Effector CD4-positive, alpha-beta T cell (primary cell): ENCODE measurements at regions not wholly inside any gene's neighbourhood (a gene's known extent, or its start where the extent isn't known, plus 50 kb on each side); places are given as distances from the start of the nearest gene placed in this dataset.

ENCODE experiments used
- DNase-seq: peaks from one replicate; pipeline ENCODE4 v3.0.0-alpha.2; 2020

DNA sequence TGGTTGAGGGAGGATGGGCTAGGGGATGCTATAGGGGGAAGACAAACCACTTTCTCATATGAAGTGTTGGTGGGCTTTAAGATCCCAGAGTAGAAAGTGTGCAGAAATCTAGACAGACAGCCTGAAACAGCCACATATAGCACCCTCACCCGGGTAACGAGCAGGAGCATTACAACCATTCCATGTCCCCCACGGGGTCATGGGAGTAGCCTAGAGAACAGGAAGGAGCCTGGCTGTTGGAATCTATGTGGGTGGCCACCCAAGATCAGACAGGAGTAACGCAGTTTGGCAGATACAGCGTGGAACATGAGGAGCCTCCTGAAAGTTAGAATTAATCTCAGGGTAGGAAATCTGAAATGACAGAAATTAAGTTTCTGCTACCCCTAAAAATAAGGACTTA, 146.1 kb upstream of the RAI14 start:
- no peak for DNase-seq

DNA sequence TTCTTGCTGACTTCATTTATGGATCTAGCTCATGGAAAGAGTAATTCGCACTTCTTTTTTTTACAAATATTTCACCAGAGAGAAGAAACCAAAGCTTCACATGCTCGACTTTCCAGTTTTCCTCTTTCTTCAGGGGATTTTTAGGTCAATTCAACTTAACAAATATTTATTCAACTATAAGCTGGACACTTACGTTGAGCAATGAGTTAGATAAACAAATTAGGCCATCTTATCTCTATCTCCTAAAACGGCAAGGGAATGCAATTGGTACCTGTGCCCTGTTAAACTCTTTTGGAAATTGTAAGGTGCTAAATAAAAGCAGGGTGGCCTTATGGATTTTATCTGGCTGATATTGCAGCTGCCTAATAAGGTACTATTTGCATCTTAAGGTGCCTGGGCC, 145.1 kb upstream of the RAI14 start:
- no peak for DNase-seq

DNA sequence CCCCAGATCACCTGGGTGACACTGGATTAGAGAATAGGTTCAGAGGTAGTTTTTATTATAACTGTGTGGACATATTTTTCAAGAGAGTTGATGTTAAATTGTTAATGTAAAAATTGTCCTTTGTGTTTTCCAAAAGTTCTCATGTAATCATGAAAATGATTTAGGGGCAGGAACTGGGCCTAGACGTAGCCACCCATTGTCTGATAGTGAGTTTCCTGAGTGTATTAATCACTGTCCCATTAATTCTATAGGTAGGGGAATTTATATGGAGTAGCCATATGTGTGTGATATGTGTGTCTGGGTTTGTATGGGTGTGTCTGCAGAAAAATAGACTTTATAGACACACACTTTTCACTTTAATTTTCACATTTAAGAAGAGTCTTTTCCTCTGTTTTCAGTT, 144.6 kb upstream of the RAI14 start:
- DNase-seq, result no peak

DNA sequence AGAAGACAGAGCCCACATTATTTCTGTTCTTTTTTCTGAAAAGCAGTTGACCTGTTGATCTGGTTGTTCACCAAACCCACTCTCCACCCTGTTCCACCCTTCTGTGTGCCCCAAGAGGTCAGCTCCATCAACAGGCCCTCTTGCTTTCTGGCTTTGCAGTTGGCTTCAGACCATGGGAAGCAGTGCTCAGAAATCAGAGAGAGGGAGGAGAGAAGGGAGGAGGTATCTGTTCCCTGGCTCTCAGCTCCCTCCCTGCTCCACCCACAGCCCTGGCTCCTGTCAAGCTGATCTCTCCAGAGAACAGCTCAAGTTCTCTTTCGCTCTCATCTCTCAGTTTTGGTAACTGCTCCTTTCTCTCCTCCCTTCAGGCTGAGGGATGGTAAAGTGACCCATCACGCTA, 144.2 kb upstream of the RAI14 start:
- no peak for DNase-seq

DNA sequence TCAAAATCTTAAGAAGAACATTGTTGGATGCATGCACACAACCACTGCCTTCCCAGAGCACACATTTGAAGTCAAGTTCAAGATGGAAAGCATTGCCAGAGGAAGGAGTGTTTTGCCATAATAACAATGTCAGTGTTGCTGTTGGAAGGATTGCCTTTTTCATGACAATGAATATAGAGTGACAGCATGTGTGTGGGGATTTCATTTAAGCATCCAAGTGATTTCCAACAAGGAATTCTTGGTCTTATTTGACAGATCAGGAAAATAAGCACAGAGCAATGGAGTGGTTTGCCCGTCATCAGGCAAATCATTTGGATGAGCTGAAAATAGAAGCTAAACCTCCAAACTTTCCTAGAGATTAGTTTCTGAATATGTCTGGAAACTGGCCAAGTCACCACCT, 140.0 kb upstream of the RAI14 start:
- DNase-seq, result no peak

DNA sequence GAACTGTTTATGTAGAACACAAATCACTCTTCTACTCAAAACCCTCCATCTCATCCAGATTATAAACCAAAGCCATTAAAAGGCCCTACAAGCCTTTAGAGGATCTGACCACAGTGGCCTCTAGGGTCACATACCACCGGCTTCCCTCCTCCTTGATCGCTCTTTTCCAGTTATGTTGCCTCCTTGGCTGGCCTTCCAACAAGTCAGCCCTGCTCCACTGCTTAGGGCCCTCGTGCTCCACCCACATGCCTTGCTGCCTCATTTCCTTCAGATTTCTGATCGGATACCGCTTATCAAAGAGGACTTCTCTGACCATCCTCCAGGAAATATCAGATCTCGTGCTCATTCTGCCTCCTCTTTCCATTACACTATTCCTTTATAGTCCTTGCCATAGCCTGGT, 139.4 kb upstream of the RAI14 start:
- DNase-seq, result no peak

DNA sequence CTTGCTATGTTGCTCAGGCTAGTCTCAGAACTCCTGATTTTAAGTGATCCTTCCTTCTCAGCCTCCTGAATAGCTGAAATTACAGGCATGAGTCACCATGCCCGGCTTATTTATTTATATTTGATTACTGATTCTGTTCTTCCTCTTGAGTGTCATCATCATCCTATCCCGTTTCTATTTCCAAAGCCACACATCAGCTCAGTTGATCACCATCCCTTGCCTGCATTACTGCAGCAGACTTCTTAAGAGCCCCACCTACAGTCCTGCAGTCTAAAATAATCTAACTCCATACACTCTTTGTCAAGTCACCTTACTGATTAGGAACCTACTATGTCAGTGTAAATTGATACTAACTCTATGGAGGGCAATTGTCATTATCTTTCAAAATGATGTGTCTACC, 138.9 kb upstream of the RAI14 start:
- DNase-seq, result no peak

DNA sequence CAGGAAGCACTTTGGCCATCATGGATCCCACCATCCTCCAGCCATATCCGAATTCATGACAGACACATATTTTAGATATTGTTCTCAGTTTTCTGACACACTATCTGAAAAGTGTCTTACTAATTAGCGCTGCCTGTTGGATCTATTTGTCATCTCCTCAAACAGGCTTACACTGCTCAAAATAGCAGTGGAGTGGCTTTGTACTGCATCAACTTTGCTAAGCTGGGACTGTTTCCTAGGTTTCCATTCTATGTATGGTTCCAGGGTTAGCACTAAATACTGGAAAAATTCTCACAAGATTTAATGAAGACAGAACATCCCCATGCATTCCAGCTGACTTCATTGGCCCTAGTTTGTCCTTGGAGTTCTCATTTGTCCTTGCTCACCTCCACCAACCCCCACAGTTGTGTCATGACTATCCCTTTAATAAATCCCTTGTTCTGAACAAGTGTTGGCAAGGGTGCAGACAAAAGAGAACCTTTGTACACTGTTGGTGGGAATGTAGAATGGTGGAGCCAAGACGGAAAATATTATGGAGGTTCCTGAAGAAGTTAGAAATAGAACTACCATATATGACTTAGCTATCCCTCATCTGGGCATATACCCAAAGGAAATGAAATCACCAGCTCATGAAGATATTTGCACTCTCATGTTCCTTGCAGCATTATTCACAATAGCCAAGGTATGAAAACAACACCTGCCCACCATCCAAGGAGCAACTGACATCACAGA, 136.5 kb upstream of the RAI14 start:
- no peak for DNase-seq

DNA sequence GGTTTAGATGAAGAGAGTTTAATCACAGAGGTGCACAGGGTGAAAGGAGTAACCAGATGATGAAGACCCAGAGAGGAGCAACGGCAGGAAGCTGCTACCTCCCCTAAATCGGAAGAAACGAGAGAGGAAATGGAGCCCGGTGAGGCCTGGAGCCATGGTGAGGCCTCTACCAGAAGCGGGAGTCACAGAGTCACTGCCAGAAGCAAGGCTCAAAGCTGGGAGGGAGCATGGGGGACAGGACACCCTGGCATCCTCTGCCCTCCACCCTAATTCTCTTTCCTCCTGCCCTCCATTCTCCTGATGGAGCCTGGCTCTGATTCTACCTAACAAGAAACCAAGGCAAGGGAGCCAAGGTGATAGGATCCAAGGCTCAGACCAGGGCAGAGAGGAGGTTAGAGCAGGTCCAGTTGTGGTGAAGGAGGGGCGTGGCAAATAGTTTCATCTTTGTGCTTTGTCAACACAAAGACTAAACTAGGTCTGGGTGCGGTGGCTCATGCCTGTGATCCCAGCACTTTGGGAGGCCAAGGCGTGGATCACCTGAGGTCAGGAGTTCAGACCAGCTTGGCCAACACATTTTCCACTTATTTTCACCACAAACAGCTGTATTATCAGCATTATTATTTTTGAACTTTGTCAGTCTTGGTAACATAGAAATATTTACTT, 134.4 kb upstream of the RAI14 start:
- DNase-seq, result no peak

DNA sequence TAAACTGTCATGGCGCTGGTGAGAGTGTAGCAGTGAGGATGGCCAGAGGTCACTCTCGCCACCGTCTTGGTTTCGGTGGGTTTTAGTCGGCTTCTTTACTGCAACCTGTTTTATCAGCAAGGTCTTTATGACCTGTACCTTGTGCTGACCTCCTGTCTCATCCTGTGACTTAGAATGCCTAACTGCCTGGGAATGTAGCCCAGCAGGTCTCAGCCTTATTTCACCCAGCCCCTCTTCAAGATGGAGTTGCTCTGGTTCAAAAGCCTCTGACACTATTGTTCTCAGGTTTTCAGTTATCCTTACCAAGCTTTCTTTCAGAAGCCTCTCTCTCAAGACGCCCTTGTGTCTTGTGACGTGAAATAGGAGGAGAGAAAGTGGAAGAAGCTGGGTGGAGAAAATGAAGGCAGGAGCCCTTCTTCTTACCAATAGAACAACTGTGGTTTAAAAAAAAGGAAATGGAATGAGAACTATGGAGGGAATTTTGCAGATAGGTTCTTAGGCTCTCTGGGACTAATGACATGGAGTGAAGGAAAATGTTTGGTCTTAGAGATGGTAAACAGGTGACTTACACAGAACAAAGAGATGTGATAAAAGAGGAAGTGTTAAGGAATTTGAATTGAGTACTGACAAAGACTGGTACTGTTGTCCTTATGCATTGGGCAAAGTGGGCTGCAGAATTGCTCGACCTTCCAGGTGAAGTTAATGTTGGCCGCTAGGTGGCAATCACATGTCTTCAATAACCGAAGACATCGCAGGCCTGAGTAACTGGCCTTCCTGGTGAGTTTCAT, 133.3 kb upstream of the RAI14 start:
- DNase-seq, result peak; percentile 34

DNA sequence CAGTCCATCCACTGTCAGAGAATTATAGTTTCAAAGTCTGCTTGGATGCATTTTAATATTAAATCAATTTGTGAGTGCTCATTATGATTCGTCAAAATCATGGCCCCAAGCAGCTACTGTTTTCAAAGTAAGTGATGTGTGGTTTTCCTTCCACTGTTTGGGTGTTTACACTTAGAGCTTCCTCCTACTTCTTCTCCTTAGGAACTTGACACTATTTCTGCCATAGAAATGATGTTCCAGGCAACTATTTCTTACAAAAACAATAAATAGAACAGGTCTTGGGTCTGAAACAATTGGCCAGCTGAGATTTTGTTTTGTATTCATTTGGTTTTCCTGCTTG, 132.8 kb upstream of the RAI14 start:
- no peak for DNase-seq

DNA sequence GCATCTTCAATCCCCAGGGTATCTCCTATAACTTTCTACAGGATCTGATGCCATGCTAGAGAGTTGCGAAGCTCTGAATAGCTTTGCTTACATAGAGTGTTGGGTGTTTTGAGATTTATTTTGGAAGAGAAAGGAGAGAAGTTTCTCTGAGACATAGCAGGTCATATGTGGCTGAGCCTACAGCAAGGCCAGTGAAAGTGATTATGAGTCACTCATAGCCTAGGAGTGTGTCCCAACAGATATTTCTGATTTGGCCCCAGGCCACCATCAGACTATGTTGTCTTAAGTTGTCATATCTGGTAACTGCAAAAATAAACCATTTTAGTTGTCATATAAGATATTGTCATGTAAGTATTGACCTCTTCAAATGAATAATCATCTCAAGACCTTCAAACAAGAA, 132.0 kb upstream of the RAI14 start:
- DNase-seq, result no peak

DNA sequence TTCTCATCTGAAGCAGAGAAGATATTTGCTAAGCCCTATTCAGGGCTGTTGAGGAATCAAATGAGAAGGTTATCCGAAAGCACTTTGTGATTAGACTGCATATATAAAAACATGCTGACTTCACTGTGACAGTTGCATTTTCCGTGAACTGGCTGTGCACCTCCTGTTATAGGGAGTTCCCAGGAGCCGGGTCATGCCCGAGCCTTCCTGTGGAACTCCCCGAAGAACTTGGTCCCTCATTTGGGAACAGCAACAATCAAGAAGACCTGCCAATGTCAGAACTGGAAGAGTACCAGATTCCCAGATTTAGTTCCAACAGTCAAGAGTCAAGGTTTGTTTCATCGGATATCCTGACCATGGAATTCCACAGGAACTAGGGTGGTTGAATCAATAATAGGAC, 130.4 kb upstream of the RAI14 start:
- no peak for DNase-seq

DNA sequence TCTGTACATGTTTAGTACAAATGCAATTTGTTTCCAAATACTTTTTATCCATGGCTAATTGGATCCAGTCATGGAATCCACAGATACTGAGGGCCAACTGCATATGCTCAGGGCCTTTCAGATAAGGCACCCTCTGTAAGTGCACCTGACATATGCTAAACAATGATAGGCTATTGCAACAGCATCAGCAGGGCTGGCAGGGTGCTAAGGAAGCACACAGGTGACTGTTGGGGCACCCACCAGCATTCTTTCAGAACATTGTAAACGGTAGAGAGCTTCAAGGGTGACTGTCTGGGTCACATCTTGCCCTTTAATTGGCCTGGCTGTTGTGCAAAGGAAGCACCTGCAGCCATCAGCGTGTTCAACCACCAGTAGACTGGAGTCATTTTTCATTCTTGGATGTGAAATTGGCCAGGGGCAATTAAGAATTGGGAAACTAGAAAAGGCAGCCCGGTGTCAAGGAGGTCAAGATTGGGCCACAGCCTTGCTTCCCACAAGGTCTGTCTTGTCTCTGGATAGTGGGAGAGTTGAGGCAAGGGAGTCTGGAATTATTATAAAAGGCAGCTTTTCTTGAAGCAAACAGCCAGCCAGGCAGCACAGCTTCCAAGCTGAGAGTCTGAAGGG, 129.3 kb upstream of the RAI14 start:
- DNase-seq, result no peak

DNA sequence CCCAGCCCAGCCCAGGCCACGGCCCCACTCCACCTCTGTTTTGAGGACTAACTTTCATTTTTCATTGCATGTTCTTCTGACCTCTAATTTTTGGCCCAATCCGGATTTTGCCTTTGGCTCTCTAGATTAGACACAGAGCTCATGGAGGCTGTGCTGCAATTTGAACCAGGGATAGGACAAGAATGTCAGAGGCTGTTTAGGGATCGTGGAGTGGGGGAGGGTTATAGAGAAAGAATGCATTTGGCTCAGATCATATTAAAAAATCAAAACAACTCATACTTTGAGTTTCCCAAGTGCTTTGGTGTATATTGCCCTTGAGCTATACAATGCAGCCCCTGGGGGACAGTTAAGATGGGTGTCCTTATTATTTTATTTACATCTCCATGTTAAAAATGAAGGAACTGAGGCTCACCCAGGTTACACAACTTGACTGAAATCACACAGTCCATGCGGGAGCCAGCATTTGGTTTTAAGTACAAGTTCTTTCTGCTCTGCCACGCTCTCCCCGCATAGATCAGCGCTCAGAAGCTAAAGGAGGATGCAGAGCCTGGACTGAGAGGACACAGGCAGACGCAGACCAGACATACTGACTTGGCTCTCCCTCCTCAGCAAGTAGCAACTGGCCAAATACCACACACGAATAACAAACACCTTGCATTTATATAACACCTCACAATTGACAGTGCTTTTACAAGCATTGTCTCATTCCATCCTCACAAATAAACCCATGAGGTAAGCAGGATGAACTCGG, 126.4 kb upstream of the RAI14 start:
- no peak for DNase-seq

DNA sequence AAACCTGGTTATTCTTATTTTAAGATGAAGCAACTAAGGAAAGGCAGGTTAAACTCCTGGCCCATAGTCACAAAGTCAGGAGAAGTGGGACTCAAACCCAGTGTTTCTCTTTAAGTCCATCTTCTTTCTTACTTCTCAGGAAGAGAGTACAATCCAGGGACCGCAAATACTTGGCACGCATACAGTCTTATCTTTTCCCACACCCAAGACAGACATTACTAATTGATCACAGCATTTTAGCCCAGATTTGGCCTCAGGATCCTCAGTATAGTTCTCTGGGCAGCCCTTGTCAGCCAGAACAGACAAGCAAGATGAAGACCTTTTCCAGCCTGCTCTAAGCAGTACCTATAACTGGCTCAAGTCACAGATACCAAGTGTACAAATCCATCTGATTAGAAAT, 125.5 kb upstream of the RAI14 start:
- DNase-seq, result no peak

DNA sequence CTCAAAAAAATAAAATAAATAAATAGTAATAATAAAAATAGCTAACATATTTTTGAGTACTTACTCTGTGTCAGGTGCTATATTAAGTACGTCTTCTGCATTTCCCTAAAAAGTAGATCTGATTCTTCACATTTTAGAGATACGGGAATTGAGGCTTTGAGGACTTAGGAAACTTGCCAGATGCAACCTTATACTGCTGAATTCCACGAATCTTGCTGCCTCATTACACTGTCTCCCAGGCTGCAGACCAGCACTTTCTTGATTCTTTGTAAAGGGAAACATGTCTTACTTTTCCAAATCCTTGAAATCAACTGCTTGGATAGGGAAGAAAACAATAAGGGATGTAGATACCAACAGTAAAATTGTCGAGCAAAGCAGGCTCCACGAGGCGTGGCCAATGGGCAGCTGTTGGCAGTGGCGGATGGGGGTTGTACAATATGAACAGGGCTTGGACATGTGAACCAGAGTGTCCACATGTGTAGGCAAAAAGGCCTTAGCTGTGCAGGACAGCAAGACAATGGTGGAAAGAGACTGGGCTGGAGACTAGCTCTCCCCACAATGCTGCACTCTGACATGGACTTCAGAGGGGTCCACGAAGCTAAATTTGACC, 124.3 kb upstream of the RAI14 start:
- DNase-seq, result no peak

DNA sequence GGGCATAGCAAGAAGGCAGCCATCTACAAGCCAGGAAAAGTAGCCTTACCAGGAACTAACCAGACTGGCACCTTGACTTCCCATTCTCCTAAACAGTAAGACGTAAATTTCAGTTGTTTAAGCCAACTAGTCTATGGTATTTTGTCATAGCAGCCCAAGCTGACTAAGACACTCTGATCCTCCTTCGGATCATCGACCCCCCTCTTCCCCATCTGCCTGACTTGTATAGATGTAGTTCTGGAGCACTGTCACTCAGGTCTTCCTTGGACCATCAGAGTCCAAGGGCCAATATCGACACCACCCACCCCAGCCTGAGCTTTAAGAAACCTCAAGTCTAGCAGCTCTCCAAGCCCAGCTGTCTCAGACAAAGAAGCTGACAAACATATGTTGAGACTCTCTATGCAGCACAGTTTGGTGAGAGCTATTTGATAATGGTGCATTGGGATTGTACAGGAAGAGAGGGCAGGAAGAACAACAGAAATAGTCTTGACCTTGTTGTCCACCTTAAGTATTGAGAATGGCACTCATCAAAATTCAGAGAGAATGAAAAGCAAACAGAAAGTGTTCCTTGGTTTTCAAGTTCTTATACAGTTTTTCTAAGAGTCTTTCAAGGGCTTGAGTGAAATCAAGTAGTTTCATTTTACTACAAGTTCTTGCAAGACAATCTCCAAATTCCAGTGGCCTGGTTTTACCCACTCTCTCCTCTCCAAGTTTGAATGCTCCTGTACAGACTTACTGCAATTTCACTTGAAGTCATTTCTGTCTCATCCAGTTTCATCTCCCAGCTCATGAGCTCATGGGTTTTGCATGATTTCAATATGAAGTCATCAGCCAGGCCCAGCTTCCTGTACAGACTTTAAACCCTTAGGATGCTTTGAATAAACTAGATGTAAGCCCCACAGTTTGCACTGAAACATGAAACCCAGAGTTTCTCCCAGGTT, 122.3 kb upstream of the RAI14 start:
- DNase-seq, result no peak

DNA sequence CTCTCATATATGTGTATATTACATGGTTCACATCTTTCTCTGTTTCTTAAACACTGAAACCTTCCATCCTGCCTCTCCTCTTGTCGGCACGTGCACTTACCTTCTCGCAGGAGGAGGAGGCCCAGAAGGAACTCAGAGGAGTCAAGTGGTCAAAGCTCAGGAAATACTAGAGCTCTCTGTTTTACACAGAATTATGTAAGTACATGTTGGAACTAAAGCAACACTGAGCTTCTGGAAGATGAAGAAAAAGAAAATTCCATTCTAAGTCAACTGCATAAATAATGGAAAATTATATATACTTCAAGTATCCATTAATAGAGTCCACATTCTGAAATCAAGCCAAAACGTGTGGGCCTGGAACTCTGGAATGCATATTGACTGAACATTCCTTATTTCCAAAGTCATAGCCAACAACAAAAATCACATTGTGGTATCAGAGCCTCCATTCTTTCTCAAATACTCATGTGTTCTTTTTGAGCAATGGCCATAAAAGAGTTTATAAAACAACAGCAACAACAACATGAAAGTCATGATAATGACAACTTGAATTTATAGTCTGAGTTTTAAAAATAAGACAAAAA, 121.5 kb upstream of the RAI14 start:
- no peak for DNase-seq

DNA sequence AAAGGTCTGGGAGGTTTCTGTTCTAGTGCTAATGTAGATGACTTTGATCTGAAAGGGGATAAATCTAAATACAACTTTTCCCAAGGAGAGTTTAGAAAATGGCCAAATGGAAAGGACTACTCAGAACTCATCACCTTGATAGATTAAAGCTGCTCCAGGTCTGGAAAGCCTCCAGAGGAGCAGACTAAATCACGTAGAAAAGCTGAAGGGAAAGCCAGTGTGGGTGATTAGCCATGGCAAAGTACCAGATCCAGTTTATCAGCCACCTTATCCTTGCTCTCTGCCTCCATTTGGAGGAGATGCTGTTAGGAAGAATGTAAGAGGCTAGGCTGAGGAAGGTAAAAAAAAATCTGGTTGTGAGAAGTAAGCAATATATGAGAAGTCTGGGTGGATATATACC, 120.7 kb upstream of the RAI14 start:
- no peak for DNase-seq
